Heart left ventricle (tissue), 16 donors: ENCODE measurements at regions not wholly inside any gene's neighbourhood (a gene's known extent, or its start where the extent isn't known, plus 50 kb on each side); places are given as distances from the start of the nearest gene placed in this dataset.

ENCODE experiments used
- ATAC-seq, 4 donors: fragments of 200-7000 bp; cut with Tn5 transposase; one replicate each; pipeline ENCODE4 v1.9.1; 2020 to 2022; ENCODE audit warnings: moderate library complexity in 4 of 4, mild to moderate bottlenecking in 3 of 4, moderate number of reproducible peaks in 1 of 4
- DNase-seq, 5 donors: peaks; one replicate each; pipeline ENCODE4 v3.0.0-alpha.2; 2020
- H3K27ac ChIP-seq, 12 donors: fragments of 200-600 bp; sonication (generic) in 4 of 12; one replicate each; pipeline versions ENCODE4 v1.5.0 to v1.8.0; 2016 to 2022; ENCODE audit warnings: mild to moderate bottlenecking in 2 of 12
- H3K27me3 ChIP-seq, 9 donors: fragments of 200-600 bp; sonication (generic) in 2 of 9; one replicate each; pipeline versions ENCODE4 v1.5.1 to v1.8.0; 2016 to 2022; ENCODE audit warnings: mild to moderate bottlenecking in 3 of 9
- H3K36me3 ChIP-seq, 9 donors: fragments of 200-600 bp; sonication (generic) in 2 of 9; one replicate each; pipeline versions ENCODE4 v1.5.0 to v1.8.0; 2018 to 2022; ENCODE audit warnings: mild to moderate bottlenecking in 2 of 9
- H3K4me1 ChIP-seq, 12 donors: fragments of 200-600 bp; sonication (generic) in 4 of 12; one replicate each; pipeline versions ENCODE4 v1.5.0 to v1.8.0; 2016 to 2022; ENCODE audit warnings: mild to moderate bottlenecking in 3 of 12
- H3K4me3 ChIP-seq, 12 donors: fragments of 200-600 bp; sonication (generic) in 4 of 12; one replicate each; pipeline versions ENCODE4 v1.5.0 to v1.8.0; 2017 to 2022; ENCODE audit warnings: mild to moderate bottlenecking in 9 of 12, moderate library complexity in 4 of 12
- H3K9me3 ChIP-seq, 12 donors: fragments of 200-600 bp; sonication (generic) in 4 of 12; one replicate each; pipeline versions ENCODE4 v1.5.0 to v1.8.0; 2016 to 2022; ENCODE audit warnings: mild to moderate bottlenecking in 1 of 12
- POLR2A ChIP-seq, 2 donors: fragments of 450-650 bp; IDR thresholded peaks; one replicate each; pipeline ENCODE4 v1.6.1; 2017; ENCODE audit warnings: antibody characterized with exemption in 2 of 2, mild to moderate bottlenecking in 2 of 2, moderate library complexity in 2 of 2
- WGBS, 4 donors: extraction: QIAGEN DNeasy Blood & Tissue Kit in 2 of 4; methylation state at CpG; one replicate each; pipeline versions ENCODE4 v1.1.5 to v1.1.7; 2013 to 2018; 5-methylcytosine and 5-hydroxymethylcytosine counted together
- intact Hi-C, 10 donors: fragments of 100-400 bp; cut with DNase I; formaldehyde crosslinking; loops; one replicate each; pipeline versions ENCODE4 v1.11.1 to v1.14.2; 2022
- TF ChIP-seq, protein P1 (sequence below), 12 donors: fragments of 200-600 bp; sonication (generic) in 4 of 12; IDR thresholded peaks; one replicate each; pipeline versions ENCODE4 v1.5.0 to v1.8.0; 2018 to 2022; ENCODE audit warnings: antibody characterized with exemption in 12 of 12, mild to moderate bottlenecking in 5 of 12
- donor health status: ischemic (EF 13 %, LVEDD 7.1; RV severe dilation, severe dysfunction).
- donor health status: healthy with polysubstance abuse.
- donor health status: DM: no; HTN: yes; CAD: no.
- donor health status: DM: no; HTN: no; CAD: no.
- donor health status: ischemic (EF 25% LVEDD 6.9; RV normal size, moderate dysfunction).
- donor health status: ischemic (EF 25% LVEDD 5.7; RV mildly dilated, moderate dysfunction).
- donor health status: healthy.
- donor health status: DM: yes; HTN: yes; CAD: no.
- donor health status: ischemic (EF 35%, LVEDD 5.7; RV mildly dilated, moderate dysfunction).
- donor health status: nonischemic (EF 11% LVEDD 7.7; RV severe dilation, severe dysfunction).
- donor health status: DM: yes; HTN: yes; CAD: no.
- donor health status: PGD.
- donor health status: ischemic (EF 29% LVEDD 5.4; RV normal size, mild dysfunction).
- donor health status: nonischemic (EF 23%, LVEDD 6.1; RV moderate dilation, normal function).

GRCh38 chr5:3839151-3839550 is 243.5 kb downstream of the IRX1 start:
- no peaks in the 10 kb centered on the region for H3K36me3 ChIP-seq
- TF ChIP-seq POLR2A (IDR thresholded peaks at IDR 0.05), result no peak
- TF ChIP-seq, protein P1, sequence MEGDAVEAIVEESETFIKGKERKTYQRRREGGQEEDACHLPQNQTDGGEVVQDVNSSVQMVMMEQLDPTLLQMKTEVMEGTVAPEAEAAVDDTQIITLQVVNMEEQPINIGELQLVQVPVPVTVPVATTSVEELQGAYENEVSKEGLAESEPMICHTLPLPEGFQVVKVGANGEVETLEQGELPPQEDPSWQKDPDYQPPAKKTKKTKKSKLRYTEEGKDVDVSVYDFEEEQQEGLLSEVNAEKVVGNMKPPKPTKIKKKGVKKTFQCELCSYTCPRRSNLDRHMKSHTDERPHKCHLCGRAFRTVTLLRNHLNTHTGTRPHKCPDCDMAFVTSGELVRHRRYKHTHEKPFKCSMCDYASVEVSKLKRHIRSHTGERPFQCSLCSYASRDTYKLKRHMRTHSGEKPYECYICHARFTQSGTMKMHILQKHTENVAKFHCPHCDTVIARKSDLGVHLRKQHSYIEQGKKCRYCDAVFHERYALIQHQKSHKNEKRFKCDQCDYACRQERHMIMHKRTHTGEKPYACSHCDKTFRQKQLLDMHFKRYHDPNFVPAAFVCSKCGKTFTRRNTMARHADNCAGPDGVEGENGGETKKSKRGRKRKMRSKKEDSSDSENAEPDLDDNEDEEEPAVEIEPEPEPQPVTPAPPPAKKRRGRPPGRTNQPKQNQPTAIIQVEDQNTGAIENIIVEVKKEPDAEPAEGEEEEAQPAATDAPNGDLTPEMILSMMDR (IDR thresholded peaks at IDR 0.05), result no peak
- H3K4me3 ChIP-seq, result no peak overlapping the region
- ATAC-seq (no peak), DNase-seq (no peak)
- H3K27me3 ChIP-seq, result no peaks in the 10 kb centered on the region
- 75 to 85% (median 78%) methylated on average over 2 of the region's 2 CpGs for WGBS, 4 donors
- H3K9me3 ChIP-seq, result no peaks in the 10 kb centered on the region
- H3K27ac ChIP-seq, result no peak overlapping the region
- no peaks in the 10 kb centered on the region for H3K4me1 ChIP-seq
- intact Hi-C loops, result no loop called here

- H3K36me3 ChIP-seq, result no peaks in the 10 kb centered on the region
- ATAC-seq (no peak), DNase-seq (no peak)
- no peaks in the 10 kb centered on the region for H3K27me3 ChIP-seq
- no peaks in the 10 kb centered on the region for H3K9me3 ChIP-seq
- no peaks in the 10 kb centered on the region for H3K4me1 ChIP-seq
- no peak overlapping the region for H3K4me3 ChIP-seq
- intact Hi-C loops, result no loop called here
- WGBS, 4 donors, result 53 to 72% (median 68%) methylated on average over 3 to 6 of the region's 6 CpGs
- no peak for TF ChIP-seq POLR2A (IDR thresholded peaks at IDR 0.05)
- TF ChIP-seq, protein P1 (IDR thresholded peaks at IDR 0.05), result no peak
- H3K27ac ChIP-seq, result no peak overlapping the region
These were observed 247.0 kb downstream of the IRX1 start for GRCh38 chr5:3842591-3842990.

- no peaks in the 10 kb centered on the region for H3K36me3 ChIP-seq
- intact Hi-C loops, result no loop called here
- H3K27ac ChIP-seq, result no peak overlapping the region
- DNase-seq (no peak), ATAC-seq (no peak)
- no peaks in the 10 kb centered on the region for H3K9me3 ChIP-seq
- no peaks in the 10 kb centered on the region for H3K4me1 ChIP-seq
- H3K4me3 ChIP-seq, result no peak overlapping the region
- H3K27me3 ChIP-seq, result no peaks in the 10 kb centered on the region
- TF ChIP-seq, protein P1 (IDR thresholded peaks at IDR 0.05), result no peak
- TF ChIP-seq POLR2A (IDR thresholded peaks at IDR 0.05), result no peak
- 77 to 82% (median 79%) methylated on average over 6 of the region's 6 CpGs for WGBS, 4 donors
These were observed 248.1 kb downstream of the IRX1 start for GRCh38 chr5:3843706-3844105.

- WGBS, 4 donors, result 67 to 81% (median 73%) methylated on average over 7 of the region's 7 CpGs
- no peak for ATAC-seq
- no peaks in the 10 kb centered on the region for H3K4me1 ChIP-seq
- TF ChIP-seq POLR2A (IDR thresholded peaks at IDR 0.05), result no peak
- TF ChIP-seq, protein P1 (IDR thresholded peaks at IDR 0.05), result no peak
- H3K4me3 ChIP-seq, result no peak overlapping the region
- no peaks in the 10 kb centered on the region for H3K9me3 ChIP-seq
- H3K36me3 ChIP-seq, result no peaks in the 10 kb centered on the region
- no peak for DNase-seq
- intact Hi-C loops, result no loop called here
- no peak overlapping the region for H3K27ac ChIP-seq
- no peaks in the 10 kb centered on the region for H3K27me3 ChIP-seq
These were observed 248.6 kb downstream of the IRX1 start for GRCh38 chr5:3844266-3844665.
